ENCODE measurements at regions not wholly inside any gene's neighbourhood (a gene's known extent, or its start where the extent isn't known, plus 50 kb on each side); places are given as distances from the start of the nearest gene placed in this dataset.

- H3K27me3 Mint-ChIP-seq: no peaks in the 10 kb centered on the region
- H3K27ac Mint-ChIP-seq: no peak overlapping the region
- peaks cover 7% of the 10 kb centered on the region for H3K9me3 Mint-ChIP-seq (ENCODE audit: low read depth)
- H3K4me3 Mint-ChIP-seq (ENCODE audit: low read depth): no peak overlapping the region
- H3K4me1 Mint-ChIP-seq (ENCODE audit: low read depth): peaks cover 16% of the 10 kb centered on the region
- no peak for TF ChIP-seq CTCF (IDR thresholded peaks at IDR 0.05; ENCODE audit: unreplicated experiment)
- DNase-seq (ENCODE audit: low spot score, unreplicated experiment): no peak
- no peaks in the 10 kb centered on the region for H3K36me3 Mint-ChIP-seq (ENCODE audit: insufficient read depth)
Observed at GRCh38 chr5:165757791-165758190, 2252.4 kb downstream of the MAT2B start.

- TF ChIP-seq CTCF (IDR thresholded peaks at IDR 0.05; ENCODE audit: unreplicated experiment): no peak
- H3K4me3 Mint-ChIP-seq (ENCODE audit: low read depth): no peak overlapping the region
- peaks cover 3% of the 10 kb centered on the region for H3K9me3 Mint-ChIP-seq (ENCODE audit: low read depth)
- no peaks in the 10 kb centered on the region for H3K4me1 Mint-ChIP-seq (ENCODE audit: low read depth)
- no peaks in the 10 kb centered on the region for H3K36me3 Mint-ChIP-seq (ENCODE audit: insufficient read depth)
- no peak overlapping the region for H3K27ac Mint-ChIP-seq
- no peaks in the 10 kb centered on the region for H3K27me3 Mint-ChIP-seq
- no peak for DNase-seq (ENCODE audit: low spot score, unreplicated experiment)
Observed at GRCh38 chr5:165775111-165775510, 2269.7 kb downstream of the MAT2B start.

- no peaks in the 10 kb centered on the region for H3K27me3 Mint-ChIP-seq
- H3K27ac Mint-ChIP-seq: no peak overlapping the region
- no peak overlapping the region for H3K4me3 Mint-ChIP-seq (ENCODE audit: low read depth)
- peaks cover 6% of the 10 kb centered on the region for H3K4me1 Mint-ChIP-seq (ENCODE audit: low read depth)
- peaks cover 6% of the 10 kb centered on the region for H3K9me3 Mint-ChIP-seq (ENCODE audit: low read depth)
- TF ChIP-seq CTCF (IDR thresholded peaks at IDR 0.05; ENCODE audit: unreplicated experiment): no peak
- no peaks in the 10 kb centered on the region for H3K36me3 Mint-ChIP-seq (ENCODE audit: insufficient read depth)
- no peak for DNase-seq (ENCODE audit: low spot score, unreplicated experiment)
Observed at GRCh38 chr5:165779505-165779904, 2274.1 kb downstream of the MAT2B start.

GRCh38 chr5:165780901-165781300 lies 2275.5 kb downstream of the MAT2B start:
- Mint-ChIP-seq H3K4me3 (ENCODE audit: low read depth) (no peak overlapping the region), H3K4me1 (ENCODE audit: low read depth) (peaks cover 7% of the 10 kb centered on the region)
- DNase-seq (ENCODE audit: low spot score, unreplicated experiment): no peak

GRCh38 chr5:165781738-165782137 lies 2276.3 kb downstream of the MAT2B start:
- TF ChIP-seq CTCF (IDR thresholded peaks at IDR 0.05; ENCODE audit: unreplicated experiment): no peak
- no peaks in the 10 kb centered on the region for H3K36me3 Mint-ChIP-seq (ENCODE audit: insufficient read depth)
- peaks cover 2% of the 10 kb centered on the region for H3K9me3 Mint-ChIP-seq (ENCODE audit: low read depth)
- H3K4me3 Mint-ChIP-seq (ENCODE audit: low read depth): no peak overlapping the region
- no peak overlapping the region for H3K27ac Mint-ChIP-seq
- H3K4me1 Mint-ChIP-seq (ENCODE audit: low read depth): peaks cover 14% of the 10 kb centered on the region
- no peak for DNase-seq (ENCODE audit: low spot score, unreplicated experiment)
- H3K27me3 Mint-ChIP-seq: no peaks in the 10 kb centered on the region

More at GRCh38 chr5:165780901-165781300, 2275.5 kb downstream of the MAT2B start:
- TF ChIP-seq CTCF (IDR thresholded peaks at IDR 0.05; ENCODE audit: unreplicated experiment): no peak
- Mint-ChIP-seq H3K27ac (no peak overlapping the region), H3K27me3 (no peaks in the 10 kb centered on the region), H3K36me3 (ENCODE audit: insufficient read depth) (no peaks in the 10 kb centered on the region), H3K9me3 (ENCODE audit: low read depth) (peaks cover 6% of the 10 kb centered on the region)
